ENCODE measurements at regions not wholly inside any gene's neighbourhood (a gene's known extent, or its start where the extent isn't known, plus 50 kb on each side); places are given as distances from the start of the nearest gene placed in this dataset.

DNA sequence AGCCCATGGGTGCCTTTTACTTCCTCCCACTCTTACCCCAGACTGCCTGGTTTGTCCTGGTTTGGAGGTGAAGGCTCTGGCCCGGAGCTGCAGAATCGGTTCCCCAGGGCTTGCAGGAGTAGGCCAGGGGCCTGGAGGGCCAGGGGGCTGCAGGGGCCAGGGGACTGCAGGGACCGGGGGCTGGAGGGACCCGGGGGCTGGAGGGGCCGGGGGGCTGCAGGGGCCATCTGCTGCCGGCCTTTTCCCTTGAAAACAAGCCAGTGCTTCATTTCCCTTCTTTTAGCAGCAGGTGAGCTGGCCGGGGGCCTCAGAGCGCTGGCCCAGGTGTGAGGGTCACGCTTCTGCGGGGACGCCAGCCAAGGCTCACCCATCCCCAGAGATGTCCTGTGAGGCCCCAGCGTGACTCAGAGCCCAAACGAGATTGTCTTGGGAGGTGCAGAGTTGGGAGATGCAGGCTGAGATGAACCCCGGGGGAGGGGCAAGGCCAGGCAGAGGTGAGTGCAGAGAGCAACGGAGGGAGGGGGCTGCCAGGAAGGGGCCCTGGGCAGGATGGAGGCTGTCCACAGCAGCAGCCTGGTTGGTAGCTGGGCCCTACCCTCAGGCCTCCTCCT, 154.9 kb downstream of the KIF26A start:
- TF ChIP-seq POLR2AphosphoS5 (IDR thresholded peaks at IDR 0.05) (no peak), POLR2A (IDR thresholded peaks at IDR 0.05) (no peak)
- TF ChIP-seq, protein P1, sequence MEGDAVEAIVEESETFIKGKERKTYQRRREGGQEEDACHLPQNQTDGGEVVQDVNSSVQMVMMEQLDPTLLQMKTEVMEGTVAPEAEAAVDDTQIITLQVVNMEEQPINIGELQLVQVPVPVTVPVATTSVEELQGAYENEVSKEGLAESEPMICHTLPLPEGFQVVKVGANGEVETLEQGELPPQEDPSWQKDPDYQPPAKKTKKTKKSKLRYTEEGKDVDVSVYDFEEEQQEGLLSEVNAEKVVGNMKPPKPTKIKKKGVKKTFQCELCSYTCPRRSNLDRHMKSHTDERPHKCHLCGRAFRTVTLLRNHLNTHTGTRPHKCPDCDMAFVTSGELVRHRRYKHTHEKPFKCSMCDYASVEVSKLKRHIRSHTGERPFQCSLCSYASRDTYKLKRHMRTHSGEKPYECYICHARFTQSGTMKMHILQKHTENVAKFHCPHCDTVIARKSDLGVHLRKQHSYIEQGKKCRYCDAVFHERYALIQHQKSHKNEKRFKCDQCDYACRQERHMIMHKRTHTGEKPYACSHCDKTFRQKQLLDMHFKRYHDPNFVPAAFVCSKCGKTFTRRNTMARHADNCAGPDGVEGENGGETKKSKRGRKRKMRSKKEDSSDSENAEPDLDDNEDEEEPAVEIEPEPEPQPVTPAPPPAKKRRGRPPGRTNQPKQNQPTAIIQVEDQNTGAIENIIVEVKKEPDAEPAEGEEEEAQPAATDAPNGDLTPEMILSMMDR (IDR thresholded peaks at IDR 0.05) = no peak
- H3K4me1 ChIP-seq = no peaks in the 10 kb centered on the region
- H3K27me3 ChIP-seq = peaks cover 3 to 69% of the 10 kb centered on the region in 2 donors
- H3K36me3 ChIP-seq = no peaks in the 10 kb centered on the region
- no peaks in the 10 kb centered on the region for H3K9me3 ChIP-seq
- DNase-seq (ENCODE audit: low spot score in 2 of 2) = peak in 1 of 2 donors; percentile 24
- intact Hi-C loops (cut with DNase I; ENCODE audit: low total_unique reads) = no loop called here
- no peak overlapping the region for H3K27ac ChIP-seq
- no peak overlapping the region for H3K4me3 ChIP-seq

DNA sequence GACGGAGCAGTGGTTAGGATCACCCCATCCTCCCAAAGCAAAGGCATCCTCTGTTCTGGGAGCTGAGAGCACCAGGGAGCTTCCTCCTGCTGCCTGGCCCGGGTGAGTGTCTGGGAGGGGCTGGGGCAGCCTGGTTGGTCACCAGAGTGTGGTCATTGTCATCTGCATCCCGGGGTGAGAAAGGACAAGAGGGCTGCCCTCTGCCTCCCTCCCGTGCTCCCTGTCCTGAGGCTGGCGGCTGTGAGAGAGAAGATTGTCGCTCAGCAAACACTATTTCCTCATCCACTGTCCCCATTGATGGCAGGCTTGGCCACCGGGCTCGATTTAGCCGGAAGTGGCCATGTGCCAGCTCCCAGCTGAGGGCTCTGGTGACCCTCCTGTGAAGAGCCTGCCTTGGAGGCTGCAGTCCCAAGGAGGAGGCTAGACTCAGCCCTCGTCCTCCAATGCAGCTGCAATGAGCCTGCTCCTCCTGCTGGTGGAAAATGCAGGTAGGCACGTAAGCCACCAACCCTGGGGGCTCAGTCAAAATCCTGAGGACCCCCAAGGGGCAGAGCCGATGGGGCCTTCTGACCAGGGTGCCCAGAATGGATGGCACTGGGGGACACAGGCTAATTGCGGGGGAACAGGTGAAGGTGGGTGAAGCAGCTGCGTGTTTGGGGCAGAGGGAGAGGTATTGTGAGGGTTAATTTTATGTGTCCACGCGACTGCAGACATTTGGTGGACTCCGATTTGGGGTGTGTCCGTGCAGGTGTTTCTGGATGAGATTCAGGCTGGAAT, 155.7 kb downstream of the KIF26A start:
- Histone ChIP-seq H3K4me3 (no peak overlapping the region), H3K9me3 (no peaks in the 10 kb centered on the region), H3K4me1 (no peaks in the 10 kb centered on the region), H3K27ac (no peak overlapping the region), H3K36me3 (no peaks in the 10 kb centered on the region), H3K27me3 (peaks cover 3 to 69% of the 10 kb centered on the region in 2 donors)
- no peak for TF ChIP-seq POLR2A (IDR thresholded peaks at IDR 0.05)
- TF ChIP-seq, protein P1 (IDR thresholded peaks at IDR 0.05) = no peak
- TF ChIP-seq POLR2AphosphoS5 (IDR thresholded peaks at IDR 0.05) = no peak
- intact Hi-C loops (cut with DNase I; ENCODE audit: low total_unique reads) = no loop called here
- peak in 1 of 2 donors; percentile 41 for DNase-seq (ENCODE audit: low spot score in 2 of 2)

DNA sequence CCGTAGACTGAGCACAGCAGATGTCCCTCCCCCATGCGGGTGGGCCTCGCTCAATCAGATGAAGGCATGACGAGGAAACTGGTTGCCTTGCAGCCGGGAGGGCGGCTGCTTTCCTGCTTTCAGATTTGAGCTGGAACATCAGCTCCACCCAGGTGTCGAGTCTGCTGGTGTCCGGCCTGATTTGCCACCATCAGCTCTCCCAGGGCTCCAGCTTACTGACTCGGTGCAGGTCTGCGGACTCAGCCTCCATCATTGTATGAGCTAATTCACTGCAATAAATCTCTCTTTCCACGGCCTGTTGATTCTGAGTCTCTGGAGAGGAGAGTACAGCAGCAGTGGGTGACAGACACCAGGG, 156.2 kb downstream of the KIF26A start:
- no peaks in the 10 kb centered on the region for H3K9me3 ChIP-seq
- H3K27ac ChIP-seq = no peak overlapping the region
- H3K4me3 ChIP-seq = no peak overlapping the region
- H3K27me3 ChIP-seq = peaks cover 3 to 69% of the 10 kb centered on the region in 2 donors
- H3K4me1 ChIP-seq = no peaks in the 10 kb centered on the region
- intact Hi-C loops (cut with DNase I; ENCODE audit: low total_unique reads) = no loop called here
- no peaks in the 10 kb centered on the region for H3K36me3 ChIP-seq
- TF ChIP-seq, protein P1 (IDR thresholded peaks at IDR 0.05) = no peak
- TF ChIP-seq POLR2A (IDR thresholded peaks at IDR 0.05) (no peak), POLR2AphosphoS5 (IDR thresholded peaks at IDR 0.05) (no peak)
- peak in 1 of 2 donors; percentile 31 for DNase-seq (ENCODE audit: low spot score in 2 of 2)

DNA sequence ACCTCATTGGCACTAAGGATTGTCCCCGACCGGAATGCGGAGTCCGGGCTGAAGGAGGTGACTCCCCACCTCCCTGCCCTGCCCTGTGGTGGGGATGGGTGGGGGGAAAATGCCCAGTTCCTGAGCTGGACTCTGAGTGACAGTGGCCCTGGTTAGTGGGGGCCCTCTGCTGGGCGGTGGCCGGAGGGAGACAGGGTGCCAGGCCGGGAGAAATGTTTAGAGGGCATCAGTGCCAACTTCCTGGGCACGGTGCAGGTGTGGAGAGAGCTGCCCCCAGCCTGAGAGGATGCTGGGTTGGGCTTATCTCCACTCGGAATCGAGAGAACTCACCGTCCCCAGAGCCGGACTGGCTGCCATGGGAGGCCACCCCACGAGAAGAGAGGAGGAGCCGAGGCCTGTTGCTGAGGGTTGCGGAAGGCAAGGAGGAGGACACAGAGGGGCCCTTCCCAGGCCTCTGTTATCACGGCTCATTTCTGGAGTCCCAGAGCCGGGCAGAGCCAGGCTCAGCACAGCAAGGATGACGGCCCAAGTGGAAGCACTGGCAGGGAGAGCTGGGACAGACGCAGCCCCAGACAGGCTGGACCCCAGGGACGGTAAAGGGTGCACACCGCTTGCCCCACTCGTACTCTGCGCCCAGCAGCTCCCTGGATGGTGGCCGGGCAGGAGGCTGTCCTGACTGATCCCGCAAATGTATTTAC, 156.7 kb downstream of the KIF26A start:
- no peaks in the 10 kb centered on the region for H3K4me1 ChIP-seq
- no peaks in the 10 kb centered on the region for H3K9me3 ChIP-seq
- H3K36me3 ChIP-seq = no peaks in the 10 kb centered on the region
- peaks cover 3 to 69% of the 10 kb centered on the region in 2 donors for H3K27me3 ChIP-seq
- no peak overlapping the region for H3K27ac ChIP-seq
- DNase-seq (ENCODE audit: low spot score in 2 of 2) = peak in 1 of 2 donors; percentile 31
- intact Hi-C loops (cut with DNase I; ENCODE audit: low total_unique reads) = no loop called here
- H3K4me3 ChIP-seq = no peak overlapping the region
- no peak for TF ChIP-seq POLR2AphosphoS5 (IDR thresholded peaks at IDR 0.05)
- no peak for TF ChIP-seq POLR2A (IDR thresholded peaks at IDR 0.05)
- TF ChIP-seq, protein P1 (IDR thresholded peaks at IDR 0.05) = no peak

Measured in breast epithelium (tissue), 4 donors.